ENCODE measurements at regions not wholly inside any gene's neighbourhood (a gene's known extent, or its start where the extent isn't known, plus 50 kb on each side); places are given as distances from the start of the nearest gene placed in this dataset.

DNA sequence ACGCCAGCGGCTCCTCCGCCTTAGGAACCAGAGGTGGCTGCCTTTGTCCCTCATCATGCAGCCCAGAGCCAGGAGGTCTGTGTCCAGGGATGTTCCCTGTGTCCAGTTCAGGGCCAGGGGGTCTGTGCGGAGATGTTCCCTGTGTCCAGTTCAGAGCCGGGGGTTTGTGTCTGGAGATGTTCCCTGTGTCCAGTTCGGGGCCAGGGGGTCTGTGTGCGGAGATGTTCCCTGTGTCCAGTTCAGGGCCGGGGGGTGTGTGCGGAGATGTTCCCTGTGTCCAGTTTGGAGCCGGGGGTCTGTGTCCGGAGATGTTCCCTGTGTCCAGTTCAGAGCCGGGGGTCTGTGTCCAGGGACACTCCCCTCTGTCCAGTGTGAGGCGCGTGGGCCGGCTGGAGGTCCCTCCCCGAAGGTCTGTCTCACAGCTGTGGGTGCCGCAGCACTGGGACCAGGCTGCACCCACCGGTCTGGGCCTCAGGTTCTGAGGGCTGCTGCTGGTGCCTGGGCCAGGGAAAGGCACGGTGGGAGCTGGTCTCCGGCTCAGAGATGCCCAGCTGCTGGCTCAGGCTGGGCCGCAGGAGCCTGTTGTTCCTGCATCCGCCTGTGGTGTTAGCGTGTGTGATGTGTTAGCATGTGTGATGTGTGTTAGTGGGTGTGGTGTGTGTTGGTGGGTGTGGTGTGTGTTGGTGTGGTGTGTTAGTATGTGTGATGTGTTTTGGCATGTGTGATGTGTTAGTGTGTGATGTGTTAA is 67.9 kb upstream of the CFAP46 start:
- TF ChIP-seq, protein P1, sequence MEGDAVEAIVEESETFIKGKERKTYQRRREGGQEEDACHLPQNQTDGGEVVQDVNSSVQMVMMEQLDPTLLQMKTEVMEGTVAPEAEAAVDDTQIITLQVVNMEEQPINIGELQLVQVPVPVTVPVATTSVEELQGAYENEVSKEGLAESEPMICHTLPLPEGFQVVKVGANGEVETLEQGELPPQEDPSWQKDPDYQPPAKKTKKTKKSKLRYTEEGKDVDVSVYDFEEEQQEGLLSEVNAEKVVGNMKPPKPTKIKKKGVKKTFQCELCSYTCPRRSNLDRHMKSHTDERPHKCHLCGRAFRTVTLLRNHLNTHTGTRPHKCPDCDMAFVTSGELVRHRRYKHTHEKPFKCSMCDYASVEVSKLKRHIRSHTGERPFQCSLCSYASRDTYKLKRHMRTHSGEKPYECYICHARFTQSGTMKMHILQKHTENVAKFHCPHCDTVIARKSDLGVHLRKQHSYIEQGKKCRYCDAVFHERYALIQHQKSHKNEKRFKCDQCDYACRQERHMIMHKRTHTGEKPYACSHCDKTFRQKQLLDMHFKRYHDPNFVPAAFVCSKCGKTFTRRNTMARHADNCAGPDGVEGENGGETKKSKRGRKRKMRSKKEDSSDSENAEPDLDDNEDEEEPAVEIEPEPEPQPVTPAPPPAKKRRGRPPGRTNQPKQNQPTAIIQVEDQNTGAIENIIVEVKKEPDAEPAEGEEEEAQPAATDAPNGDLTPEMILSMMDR (conservative IDR thresholded peaks at IDR 0.05; ENCODE audit: low read length), result no peak
- H3K4me3 ChIP-seq (ENCODE audit: low read length), result no peak overlapping the region
- no peak for DNase-seq (ENCODE audit: low read depth)

DNA sequence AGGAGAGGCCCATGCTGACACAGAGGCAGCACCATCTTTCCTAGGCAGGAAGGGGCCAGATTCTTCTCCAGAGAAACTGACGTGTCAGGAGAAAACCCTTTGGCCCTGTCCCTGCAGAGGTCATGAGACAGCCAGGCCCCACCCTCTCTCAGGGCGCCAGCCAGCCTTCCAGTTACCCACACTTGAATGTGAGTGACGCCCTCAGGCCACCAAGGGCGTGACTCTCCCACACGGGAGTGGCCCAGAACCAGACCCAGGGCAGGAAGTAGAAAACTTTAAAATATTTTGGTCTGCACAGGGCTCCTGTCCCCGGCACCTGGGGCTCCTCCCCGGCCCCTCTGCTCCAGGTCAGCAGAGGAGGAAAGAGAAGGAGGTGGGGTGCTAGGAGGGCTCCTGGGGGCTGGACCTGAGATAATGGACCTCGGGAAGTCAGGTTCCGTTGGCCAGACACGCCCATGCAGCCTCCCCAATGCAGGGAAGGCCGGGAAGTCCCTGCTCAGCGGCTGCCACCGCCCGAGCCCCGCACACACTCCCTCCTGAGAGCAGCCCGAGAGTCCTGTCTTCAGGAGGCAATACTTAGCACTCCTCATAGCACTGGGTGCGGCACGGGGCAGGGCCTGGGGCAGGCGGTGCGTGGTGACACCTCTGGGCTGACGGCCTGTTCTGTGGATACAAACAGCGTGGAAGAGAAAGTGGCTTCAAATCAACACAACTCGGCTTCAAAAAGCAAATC is 67.0 kb upstream of the CFAP46 start:
- TF ChIP-seq, protein P1 (conservative IDR thresholded peaks at IDR 0.05; ENCODE audit: low read length), result no peak
- DNase-seq (ENCODE audit: low read depth), result no peak
- no peak overlapping the region for H3K4me3 ChIP-seq (ENCODE audit: low read length)

DNA sequence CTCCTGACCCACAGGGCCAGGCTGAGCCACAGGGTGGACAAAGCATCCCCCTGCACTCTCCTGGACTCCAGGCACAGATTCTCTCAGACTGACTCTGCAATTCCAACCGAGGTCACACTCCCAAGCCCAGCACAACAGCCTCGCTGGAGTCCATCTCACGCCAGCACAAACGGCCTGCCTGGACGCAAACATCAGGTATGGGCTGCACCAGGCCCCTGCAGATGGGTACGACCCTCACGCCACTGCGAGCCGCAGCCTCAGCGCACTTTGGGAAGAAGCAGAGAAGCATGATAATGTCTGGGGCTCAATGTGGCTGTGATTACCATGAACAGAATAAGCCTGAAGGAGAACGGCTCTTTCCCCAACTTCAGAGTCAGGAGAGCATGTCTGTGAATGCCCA is 66.4 kb upstream of the CFAP46 start:
- no peak for DNase-seq (ENCODE audit: low read depth)
- TF ChIP-seq, protein P1 (conservative IDR thresholded peaks at IDR 0.05; ENCODE audit: low read length), result no peak
- H3K4me3 ChIP-seq (ENCODE audit: low read length), result no peak overlapping the region

DNA sequence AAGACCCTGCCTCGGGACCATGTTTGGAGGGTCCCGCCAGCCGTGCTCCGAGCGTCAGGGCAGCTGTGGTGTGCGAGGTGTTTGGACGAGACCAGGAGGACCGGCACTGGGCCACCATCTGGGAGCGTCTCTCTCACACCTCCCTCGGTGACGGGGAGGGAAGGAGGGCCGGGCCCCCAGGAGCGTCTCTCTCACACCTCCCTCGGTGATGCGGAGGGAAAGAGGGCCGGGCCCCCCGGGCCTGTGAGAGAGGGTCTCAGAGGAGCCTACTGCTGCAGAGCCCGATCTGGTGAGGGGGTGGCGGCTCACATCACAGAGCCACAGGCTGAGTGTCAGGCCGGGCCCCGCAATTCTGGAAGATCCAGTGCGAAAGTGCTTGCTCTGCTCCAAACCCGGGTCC is 65.8 kb upstream of the CFAP46 start:
- no peak overlapping the region for H3K4me3 ChIP-seq (ENCODE audit: low read length)
- DNase-seq (ENCODE audit: low read depth), result no peak
- TF ChIP-seq, protein P1 (conservative IDR thresholded peaks at IDR 0.05; ENCODE audit: low read length), result no peak

DNA sequence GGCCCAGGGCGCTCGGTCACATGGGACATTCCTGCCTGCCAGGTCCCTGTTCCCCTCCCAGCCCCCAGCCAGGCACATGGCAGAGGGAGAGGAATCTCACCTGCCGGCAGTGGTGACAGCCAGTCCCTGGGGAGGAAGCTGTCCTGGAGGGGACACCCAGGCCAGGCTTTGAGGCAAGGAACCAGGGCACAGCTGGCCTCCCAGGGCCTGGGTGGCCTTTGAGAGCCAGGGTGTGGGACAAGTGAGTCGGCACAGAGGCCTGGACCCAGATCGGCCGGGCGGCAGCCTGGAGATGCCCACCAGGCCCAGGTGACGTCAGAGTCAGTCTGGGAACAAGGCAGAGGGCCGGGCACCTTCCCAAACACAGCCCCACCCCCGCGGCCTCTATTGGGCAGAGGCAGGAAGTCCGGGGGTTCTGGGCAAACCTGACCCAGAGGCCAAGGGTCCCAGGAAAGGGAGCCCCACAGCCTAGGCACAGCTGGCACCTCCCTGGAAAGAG is 65.0 kb upstream of the CFAP46 start:
- no peak overlapping the region for H3K4me3 ChIP-seq (ENCODE audit: low read length)
- DNase-seq (ENCODE audit: low read depth), result no peak
- TF ChIP-seq, protein P1 (conservative IDR thresholded peaks at IDR 0.05; ENCODE audit: low read length), result no peak

DNA sequence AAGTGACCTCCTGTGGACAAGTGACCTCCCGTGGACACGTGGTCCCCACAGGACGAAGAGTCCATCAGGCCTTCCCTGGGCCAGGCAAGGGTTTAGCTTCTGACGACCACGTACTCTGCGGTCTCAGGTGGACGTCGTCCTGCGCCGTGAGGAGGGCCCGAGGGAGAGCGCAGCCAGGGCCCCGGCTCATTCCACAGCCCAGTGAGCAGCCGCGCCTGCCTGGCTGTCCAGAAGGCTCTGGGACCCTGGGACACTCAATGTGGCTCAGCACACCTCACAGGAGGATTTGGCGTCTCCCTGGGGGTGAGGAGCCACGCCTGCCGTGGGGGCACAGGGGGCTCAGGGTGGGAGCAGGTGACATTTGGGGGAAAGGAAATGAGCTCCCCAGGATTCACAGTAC is 64.4 kb upstream of the CFAP46 start:
- no peak for DNase-seq (ENCODE audit: low read depth)
- TF ChIP-seq, protein P1 (conservative IDR thresholded peaks at IDR 0.05; ENCODE audit: low read length), result no peak

DNA sequence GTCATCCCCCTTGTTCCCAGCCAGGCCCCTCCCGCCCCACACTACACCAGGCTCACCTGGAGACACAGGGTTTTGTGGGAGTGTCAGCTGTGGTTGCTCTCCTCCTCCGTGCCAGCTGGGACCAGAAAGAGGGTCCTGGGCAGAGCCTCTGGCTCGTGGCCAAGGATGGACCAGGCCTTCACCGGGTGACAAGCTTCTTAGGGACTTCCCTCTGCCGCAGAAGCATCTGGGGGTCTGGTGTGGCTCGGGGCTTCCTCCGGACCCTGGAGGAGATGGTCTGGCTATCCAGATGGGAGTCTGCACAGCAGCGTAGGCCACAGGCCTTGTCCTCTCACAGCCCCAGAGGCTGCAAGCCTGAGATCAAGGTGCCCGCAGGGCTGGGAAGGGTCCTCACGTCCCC is 63.8 kb upstream of the CFAP46 start:
- DNase-seq (ENCODE audit: low read depth), result no peak
- TF ChIP-seq, protein P1 (conservative IDR thresholded peaks at IDR 0.05; ENCODE audit: low read length), result no peak
- no peak overlapping the region for H3K4me3 ChIP-seq (ENCODE audit: low read length)

More for the DNA sequence above, 64.4 kb upstream of the CFAP46 start:
- H3K4me3 ChIP-seq (ENCODE audit: low read length), result no peak overlapping the region

Data from AG10803 (cell line).